ENCODE measurements at regions not wholly inside any gene's neighbourhood (a gene's known extent, or its start where the extent isn't known, plus 50 kb on each side); places are given as distances from the start of the nearest gene placed in this dataset.
"Not testable (repeated sequence)": the region's sequence is repeated elsewhere in the genome, so short reads cannot be mapped to it uniquely, and the experiment has no call there.

- no peak for DNase-seq (ENCODE audit: low spot score)
Observed at GRCh38 chr4:28279249-28279648, 1418.6 kb downstream of the STIM2 start.

DNA sequence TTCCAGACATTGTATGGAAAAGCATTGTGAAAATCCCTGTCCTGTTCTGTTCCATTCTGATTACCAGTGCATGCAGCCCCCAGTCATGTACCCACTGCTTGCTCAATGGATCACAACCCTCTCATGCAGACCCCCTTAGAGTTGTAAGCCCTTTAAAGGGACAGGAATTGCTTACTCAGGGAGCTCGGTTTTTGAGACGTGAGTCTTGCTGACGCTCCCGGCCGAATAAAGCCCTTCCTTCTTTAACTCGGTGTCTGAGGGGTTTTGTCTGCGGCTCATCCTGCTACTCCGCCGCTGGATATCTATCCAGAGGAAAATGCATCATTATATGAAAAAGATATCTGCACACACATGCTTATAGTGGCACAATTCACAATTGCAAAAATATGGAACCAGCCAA lies 1425.6 kb downstream of the STIM2 start:
- DNase-seq (ENCODE audit: low spot score): not testable (repeated sequence)

DNA sequence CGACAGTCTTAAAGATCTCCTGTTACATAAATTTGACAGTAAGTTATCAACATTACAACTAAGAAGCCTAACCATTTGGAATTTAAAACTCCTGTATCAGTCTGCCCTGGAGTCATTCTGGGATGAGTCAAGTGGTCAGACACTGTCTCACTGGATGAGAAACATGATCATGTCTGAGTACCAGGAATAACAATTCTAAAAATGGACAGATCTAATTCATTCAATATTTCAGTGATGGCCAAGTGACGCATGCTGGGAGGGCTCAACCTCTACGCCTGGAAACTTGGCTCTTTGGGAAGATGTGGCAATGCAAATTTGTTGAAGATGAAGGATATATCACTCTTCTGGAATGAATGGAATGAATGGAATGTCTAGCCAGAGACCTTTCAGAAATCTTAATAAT lies 1427.2 kb downstream of the STIM2 start:
- no peak for DNase-seq (ENCODE audit: low spot score)

DNA sequence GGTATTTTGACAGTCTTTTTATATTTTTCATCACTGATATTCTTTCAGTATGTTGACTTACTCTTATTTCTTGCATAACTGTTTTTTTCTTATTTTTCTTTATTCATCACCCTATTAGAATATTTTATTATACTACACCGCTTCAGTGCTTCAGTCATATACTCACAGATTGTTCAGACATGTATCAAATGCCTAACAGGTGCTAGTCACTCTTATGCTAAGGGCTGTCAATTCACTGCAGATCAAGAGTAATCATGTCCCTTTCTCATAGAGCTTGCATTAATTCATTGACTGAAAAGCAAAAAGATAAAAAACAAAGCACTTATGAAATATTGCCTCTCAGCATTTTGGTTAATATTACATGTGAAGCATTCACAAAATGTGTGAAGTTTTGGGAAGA lies 1435.6 kb downstream of the STIM2 start:
- no peak for DNase-seq (ENCODE audit: low spot score)

DNA sequence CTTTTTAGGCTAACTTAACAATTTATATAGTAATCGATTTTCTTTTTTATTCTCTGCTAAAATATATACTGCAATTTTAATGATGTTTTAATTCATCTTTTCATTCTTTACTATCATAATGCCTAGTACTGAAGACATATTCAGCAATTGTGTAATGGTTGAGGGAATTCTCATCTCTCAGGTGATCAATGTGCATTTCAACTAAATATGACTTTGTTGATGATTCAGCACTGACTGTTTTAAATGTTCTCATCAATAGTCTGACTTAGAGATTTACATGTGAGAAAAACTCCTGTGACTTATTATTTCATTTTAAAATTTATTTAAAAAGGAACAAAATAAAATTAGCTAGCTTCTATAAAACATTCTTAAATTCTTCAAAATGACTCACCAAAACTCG lies 1450.3 kb downstream of the STIM2 start:
- DNase-seq (ENCODE audit: low spot score): no peak

GRCh38 chr4:28312497-28312896 lies 1451.9 kb downstream of the STIM2 start:
- not testable (repeated sequence) for DNase-seq (ENCODE audit: low spot score)

DNA sequence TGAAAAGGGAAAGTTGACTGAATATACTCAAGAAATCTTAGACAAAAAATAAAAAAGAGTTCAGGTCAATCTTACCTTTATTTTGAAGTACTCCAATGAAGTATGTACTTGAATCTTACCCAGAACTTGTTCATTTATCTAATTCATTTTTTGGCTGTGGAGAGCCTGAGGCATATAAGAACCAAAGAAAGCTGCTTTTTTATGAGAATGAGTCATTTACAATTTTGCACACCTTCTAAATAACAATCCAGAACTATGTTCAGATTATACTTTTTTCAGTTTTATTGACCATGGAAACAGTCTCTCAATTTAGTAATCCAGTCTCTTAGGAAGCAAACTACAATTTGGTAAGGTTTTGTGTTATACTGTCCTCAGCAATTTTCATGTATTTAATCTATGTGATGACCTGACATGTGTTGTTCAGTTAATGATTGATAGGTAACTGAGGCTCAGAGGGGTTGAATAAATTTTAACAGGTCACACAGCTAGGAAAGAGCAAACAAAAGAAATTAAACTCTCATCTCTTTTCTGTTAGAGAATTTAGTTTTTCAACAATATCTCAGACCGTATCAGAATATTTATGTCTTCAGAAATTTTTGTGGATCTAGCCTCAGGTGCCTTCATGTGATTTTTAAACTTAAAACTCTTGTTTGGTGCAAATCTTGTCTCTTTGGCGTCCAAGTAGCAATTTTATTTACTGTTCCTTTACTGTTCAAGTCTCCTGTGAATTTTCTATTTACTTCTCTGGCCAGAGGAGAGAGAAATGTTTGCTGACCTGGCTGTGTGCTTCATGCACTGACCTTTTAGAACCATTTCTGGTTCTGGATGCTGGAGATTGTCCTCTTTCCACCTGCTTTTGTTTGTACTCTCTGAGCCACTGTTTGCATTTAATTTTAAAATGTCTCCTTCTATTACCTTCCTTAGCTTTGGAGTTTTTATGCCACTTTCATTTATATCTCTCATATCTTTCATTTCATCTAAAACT lies 1453.4 kb downstream of the STIM2 start:
- no peak for DNase-seq (ENCODE audit: low spot score)

GRCh38 chr4:28317221-28317620 lies 1456.6 kb downstream of the STIM2 start:
- no peak for DNase-seq (ENCODE audit: low spot score)

- DNase-seq (ENCODE audit: low spot score): no peak
Observed at GRCh38 chr4:28334249-28334648, 1473.6 kb downstream of the STIM2 start.

DNA sequence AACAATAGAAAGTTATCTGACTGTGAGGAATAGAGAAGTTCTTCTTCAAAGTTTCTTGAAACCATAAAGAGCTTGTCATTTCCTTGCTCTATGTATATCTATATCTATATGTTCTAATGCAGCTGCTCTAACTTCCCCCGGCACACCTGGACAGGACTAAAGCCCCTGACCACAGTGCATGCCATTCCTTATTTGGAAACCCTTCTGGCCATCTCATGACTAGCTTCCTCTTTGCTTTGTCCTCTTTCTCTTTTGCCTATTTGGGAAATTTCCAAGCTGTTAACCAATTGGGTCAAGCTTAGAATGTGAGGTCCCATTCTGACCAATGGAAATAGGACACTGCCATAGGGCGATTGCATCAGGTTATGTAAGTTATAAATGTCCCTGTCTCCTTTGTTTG lies 1481.1 kb downstream of the STIM2 start:
- DNase-seq (ENCODE audit: low spot score): no peak

- DNase-seq (ENCODE audit: low spot score): no peak
Observed at GRCh38 chr4:28350485-28350884, 1489.8 kb downstream of the STIM2 start.

GRCh38 chr4:28351102-28351501 lies 1490.5 kb downstream of the STIM2 start:
- DNase-seq (ENCODE audit: low spot score): no peak

GRCh38 chr4:28351826-28352225 lies 1491.2 kb downstream of the STIM2 start:
- no peak for DNase-seq (ENCODE audit: low spot score)

- DNase-seq (ENCODE audit: low spot score): no peak
Observed at GRCh38 chr4:28354880-28355656, 1494.4 kb downstream of the STIM2 start.

DNA sequence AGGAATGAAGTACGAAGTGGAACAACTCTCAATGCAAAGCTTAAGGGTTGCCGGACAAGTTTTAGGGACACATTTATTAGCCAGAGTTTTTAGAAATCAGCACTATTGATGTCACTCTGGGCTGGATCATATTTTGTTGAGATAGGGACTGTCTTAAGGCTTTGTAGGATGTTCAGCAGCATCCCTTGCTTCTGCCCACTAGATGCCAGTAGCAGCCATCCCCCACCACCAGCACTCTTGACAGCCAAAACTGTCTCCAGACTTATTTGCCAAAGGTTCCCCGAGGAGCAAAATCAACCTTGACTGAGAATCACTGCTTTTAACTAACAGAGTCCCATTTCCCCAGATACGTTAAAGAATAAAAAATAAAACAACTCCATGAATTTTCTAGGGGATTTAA lies 1497.3 kb downstream of the STIM2 start:
- peak; percentile 52 for DNase-seq (ENCODE audit: low spot score)

DNA sequence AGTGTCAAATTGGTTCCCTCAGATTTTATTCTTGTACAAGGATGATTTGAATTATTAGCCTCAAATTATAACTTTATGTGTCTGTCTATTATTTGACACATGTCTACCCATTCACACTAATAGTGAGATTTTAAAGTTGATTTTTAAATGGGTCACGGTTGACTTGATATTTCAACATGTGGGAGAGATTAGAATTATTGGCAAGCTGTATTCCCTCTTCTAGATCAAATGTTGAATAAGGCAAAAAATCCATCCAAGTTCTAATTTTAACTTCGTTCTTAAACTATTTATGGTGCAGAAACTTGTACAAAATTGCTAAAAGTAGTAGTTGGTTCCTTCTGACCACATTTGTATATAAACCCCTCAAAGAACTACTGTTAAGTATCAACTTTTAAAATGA lies 1498.0 kb downstream of the STIM2 start:
- no peak for DNase-seq (ENCODE audit: low spot score)

- no peak for DNase-seq (ENCODE audit: low spot score)
Observed at GRCh38 chr4:28360681-28361080, 1500.0 kb downstream of the STIM2 start.

GRCh38 chr4:28362169-28362568 lies 1501.5 kb downstream of the STIM2 start:
- DNase-seq (ENCODE audit: low spot score): no peak

- DNase-seq (ENCODE audit: low spot score): no peak
Observed at GRCh38 chr4:28369499-28369898, 1508.9 kb downstream of the STIM2 start.

DNA sequence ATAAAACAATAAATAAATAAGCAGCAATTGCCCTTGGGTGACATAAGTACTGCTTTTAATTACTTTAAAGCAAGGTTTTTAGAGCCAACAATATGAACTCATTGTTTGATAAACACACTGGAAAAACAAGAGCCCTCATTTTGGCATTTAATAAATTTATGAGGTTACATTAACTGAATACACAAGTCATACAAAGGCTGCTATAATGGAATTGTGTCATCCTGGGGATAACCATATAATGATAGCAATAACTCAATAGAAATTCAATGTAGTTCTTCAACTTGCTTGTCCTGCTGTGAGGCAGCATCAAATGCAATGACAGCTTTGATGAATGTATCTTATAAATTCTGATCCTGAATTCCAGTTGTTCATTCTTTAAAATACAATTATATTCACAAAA lies 1512.5 kb downstream of the STIM2 start:
- DNase-seq (ENCODE audit: low spot score): no peak

- no peak for DNase-seq (ENCODE audit: low spot score)
Observed at GRCh38 chr4:28373601-28374000, 1513.0 kb downstream of the STIM2 start.

GRCh38 chr4:28378109-28378830 lies 1517.6 kb downstream of the STIM2 start:
- DNase-seq (ENCODE audit: low spot score): no peak
